ENCODE measurements at regions not wholly inside any gene's neighbourhood (a gene's known extent, or its start where the extent isn't known, plus 50 kb on each side); places are given as distances from the start of the nearest gene placed in this dataset.

DNA sequence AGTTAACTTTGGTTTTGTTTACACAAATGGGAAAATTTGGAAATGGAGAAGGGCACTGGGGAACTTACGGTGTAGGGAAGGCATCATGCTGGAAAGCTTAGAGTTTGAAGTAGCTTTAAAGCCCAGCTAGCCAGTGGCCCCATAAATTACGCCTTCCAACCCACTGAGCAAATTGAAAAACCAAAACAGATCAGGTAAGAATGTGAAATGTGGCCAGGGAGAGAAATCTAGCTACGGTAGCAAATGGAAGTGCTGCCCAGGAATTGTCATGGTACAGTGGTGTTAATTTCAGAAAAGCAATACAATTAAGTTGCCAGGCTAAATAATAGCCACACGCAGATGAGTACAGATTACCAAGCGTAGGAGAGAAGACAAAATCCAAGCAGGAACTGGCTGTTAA is 654.8 kb downstream of the PRELID2 start:
- TF ChIP-seq EZH2 (IDR thresholded peaks at IDR 0.05; ENCODE audit: low read depth), result no peak
- TF ChIP-seq, protein P1, sequence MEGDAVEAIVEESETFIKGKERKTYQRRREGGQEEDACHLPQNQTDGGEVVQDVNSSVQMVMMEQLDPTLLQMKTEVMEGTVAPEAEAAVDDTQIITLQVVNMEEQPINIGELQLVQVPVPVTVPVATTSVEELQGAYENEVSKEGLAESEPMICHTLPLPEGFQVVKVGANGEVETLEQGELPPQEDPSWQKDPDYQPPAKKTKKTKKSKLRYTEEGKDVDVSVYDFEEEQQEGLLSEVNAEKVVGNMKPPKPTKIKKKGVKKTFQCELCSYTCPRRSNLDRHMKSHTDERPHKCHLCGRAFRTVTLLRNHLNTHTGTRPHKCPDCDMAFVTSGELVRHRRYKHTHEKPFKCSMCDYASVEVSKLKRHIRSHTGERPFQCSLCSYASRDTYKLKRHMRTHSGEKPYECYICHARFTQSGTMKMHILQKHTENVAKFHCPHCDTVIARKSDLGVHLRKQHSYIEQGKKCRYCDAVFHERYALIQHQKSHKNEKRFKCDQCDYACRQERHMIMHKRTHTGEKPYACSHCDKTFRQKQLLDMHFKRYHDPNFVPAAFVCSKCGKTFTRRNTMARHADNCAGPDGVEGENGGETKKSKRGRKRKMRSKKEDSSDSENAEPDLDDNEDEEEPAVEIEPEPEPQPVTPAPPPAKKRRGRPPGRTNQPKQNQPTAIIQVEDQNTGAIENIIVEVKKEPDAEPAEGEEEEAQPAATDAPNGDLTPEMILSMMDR (conservative IDR thresholded peaks at IDR 0.05), result no peak
- intact Hi-C loops (cut with micrococcal nuclease; ENCODE audit: unreplicated experiment), result no loop called here
- H3K27me3 ChIP-seq (ENCODE audit: insufficient read depth, low read depth), result no peaks in the 10 kb centered on the region
- no peak overlapping the region for H3K27ac ChIP-seq
- no peak overlapping the region for H3K4me2 ChIP-seq
- no peak overlapping the region for H2AFZ ChIP-seq
- H3F3A ChIP-seq (ENCODE audit: insufficient read depth, low read depth), result no peaks in the 10 kb centered on the region
- no peaks in the 10 kb centered on the region for H4K20me1 ChIP-seq (ENCODE audit: insufficient read depth)
- H3K4me3 ChIP-seq, result no peak overlapping the region
- H3K79me2 ChIP-seq (ENCODE audit: low read depth), result no peaks in the 10 kb centered on the region
- CTCF ChIA-PET, result interaction anchor here (0.6 kb wide), 1 partner anchor 88 kb away, joined by 5 read pairs; no protein-coding TSS in a partner anchor
- BruUV-seq (replicated peaks), result no TSS peak
- DNase-seq, result no peak
- no peaks in the 10 kb centered on the region for H3K4me1 ChIP-seq (replicated peaks; ENCODE audit: insufficient read depth)
- H3K9me3 ChIP-seq (ENCODE audit: insufficient read depth, low read depth), result no peaks in the 10 kb centered on the region
- POLR2A ChIA-PET (ENCODE audit: unreplicated experiment), result no interaction called here
- H3K9me2 ChIP-seq (ENCODE audit: insufficient read depth), result no peaks in the 10 kb centered on the region
- no peaks in the 10 kb centered on the region for H3K36me3 ChIP-seq (ENCODE audit: low read depth)

DNA sequence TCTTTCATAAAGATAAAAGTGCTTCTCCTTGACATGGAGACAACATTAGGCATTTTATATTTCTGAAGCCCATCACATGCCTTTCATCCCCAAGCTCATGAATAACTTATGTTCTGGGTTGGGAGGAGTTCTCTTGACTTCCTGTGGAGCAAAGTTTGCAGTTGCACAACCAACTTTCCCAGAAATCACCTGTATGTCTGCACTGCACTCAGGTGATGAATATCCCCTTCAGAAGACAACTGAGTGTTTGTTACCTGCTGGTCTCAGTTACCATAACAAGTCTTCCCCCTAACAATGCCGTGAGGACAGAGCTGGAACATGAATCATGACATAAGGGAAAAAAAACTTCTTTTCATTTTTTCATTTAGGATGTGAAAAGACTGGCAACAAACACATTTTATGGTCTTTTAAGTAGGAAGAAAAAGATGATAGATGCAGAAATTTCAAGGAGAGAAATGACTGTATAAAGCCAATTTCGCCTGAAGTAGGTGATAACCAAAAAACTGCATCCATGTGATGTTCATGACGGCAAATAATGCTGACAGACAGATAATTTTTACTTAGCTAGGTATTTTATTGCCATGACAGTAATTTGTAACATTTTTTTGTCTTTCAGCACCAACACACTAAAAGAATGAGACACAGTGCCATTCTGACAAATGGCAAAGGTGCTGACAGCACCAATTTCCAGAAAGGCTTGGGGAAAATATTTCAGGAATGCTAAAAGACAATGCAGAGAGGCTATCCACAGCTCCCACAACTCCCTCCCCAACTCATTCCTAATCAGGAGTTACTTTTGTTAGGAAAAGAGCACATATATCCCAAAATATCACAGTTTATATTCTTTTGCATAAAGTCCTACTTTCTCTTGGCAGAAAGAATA is 656.3 kb downstream of the PRELID2 start:
- H3K36me3 ChIP-seq (ENCODE audit: low read depth), result no peaks in the 10 kb centered on the region
- CTCF ChIA-PET, result no interaction called here
- no peaks in the 10 kb centered on the region for H3K9me3 ChIP-seq (ENCODE audit: insufficient read depth, low read depth)
- peak in 1 of 2 experiments; percentile 42 for DNase-seq
- POLR2A ChIA-PET (ENCODE audit: unreplicated experiment), result no interaction called here
- H3K4me2 ChIP-seq, result no peak overlapping the region
- TF ChIP-seq, protein P1 (conservative IDR thresholded peaks at IDR 0.05), result no peak
- TF ChIP-seq EZH2 (IDR thresholded peaks at IDR 0.05; ENCODE audit: low read depth), result no peak
- no peak overlapping the region for H3K4me3 ChIP-seq
- H3K27me3 ChIP-seq (ENCODE audit: insufficient read depth, low read depth), result no peaks in the 10 kb centered on the region
- no peaks in the 10 kb centered on the region for H4K20me1 ChIP-seq (ENCODE audit: insufficient read depth)
- H3K27ac ChIP-seq, result no peak overlapping the region
- no peaks in the 10 kb centered on the region for H3F3A ChIP-seq (ENCODE audit: insufficient read depth, low read depth)
- no peaks in the 10 kb centered on the region for H3K4me1 ChIP-seq (replicated peaks; ENCODE audit: insufficient read depth)
- intact Hi-C loops (cut with micrococcal nuclease; ENCODE audit: unreplicated experiment), result no loop called here
- no TSS peak for BruUV-seq (replicated peaks)
- no peak overlapping the region for H2AFZ ChIP-seq
- H3K9me2 ChIP-seq (ENCODE audit: insufficient read depth), result no peaks in the 10 kb centered on the region
- no peaks in the 10 kb centered on the region for H3K79me2 ChIP-seq (ENCODE audit: low read depth)

DNA sequence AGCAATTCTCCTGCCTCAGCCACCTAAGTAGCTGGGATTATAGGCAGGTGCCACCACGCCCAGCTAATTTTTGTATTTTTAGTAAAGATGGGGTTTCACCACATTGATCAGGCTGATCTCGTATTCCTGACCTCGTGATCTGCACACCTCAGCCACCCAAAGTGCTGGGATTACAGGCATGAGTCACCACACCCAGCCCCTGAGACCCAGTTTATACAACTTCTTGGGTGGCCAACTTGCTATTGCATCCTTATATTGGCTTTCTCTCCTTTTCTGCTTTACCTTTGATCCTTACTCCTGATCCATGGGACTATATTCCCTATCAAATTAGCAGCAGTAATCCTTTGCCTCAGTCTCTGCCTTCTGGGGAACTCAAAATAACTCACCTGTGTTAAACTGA is 659.1 kb downstream of the PRELID2 start:
- Histone ChIP-seq H4K20me1 (ENCODE audit: insufficient read depth) (no peaks in the 10 kb centered on the region), H3K27ac (no peak overlapping the region), H3K9me2 (ENCODE audit: insufficient read depth) (no peaks in the 10 kb centered on the region), H2AFZ (no peak overlapping the region), H3F3A (ENCODE audit: insufficient read depth, low read depth) (no peaks in the 10 kb centered on the region), H3K4me1 (replicated peaks; ENCODE audit: insufficient read depth) (no peaks in the 10 kb centered on the region), H3K36me3 (ENCODE audit: low read depth) (no peaks in the 10 kb centered on the region), H3K4me2 (no peak overlapping the region), H3K27me3 (ENCODE audit: insufficient read depth, low read depth) (no peaks in the 10 kb centered on the region), H3K9me3 (ENCODE audit: insufficient read depth, low read depth) (no peaks in the 10 kb centered on the region), H3K79me2 (ENCODE audit: low read depth) (no peaks in the 10 kb centered on the region), H3K4me3 (no peak overlapping the region)
- BruUV-seq (replicated peaks), result no TSS peak
- no peak for TF ChIP-seq EZH2 (IDR thresholded peaks at IDR 0.05; ENCODE audit: low read depth)
- TF ChIP-seq, protein P1 (conservative IDR thresholded peaks at IDR 0.05), result no peak
- ChIA-PET POLR2A (ENCODE audit: unreplicated experiment) (no interaction called here), CTCF (no interaction called here)
- DNase-seq, result no peak
- intact Hi-C loops (cut with micrococcal nuclease; ENCODE audit: unreplicated experiment), result no loop called here
